ENCODE measurements at regions not wholly inside any gene's neighbourhood (a gene's known extent, or its start where the extent isn't known, plus 50 kb on each side); places are given as distances from the start of the nearest gene placed in this dataset.

DNA sequence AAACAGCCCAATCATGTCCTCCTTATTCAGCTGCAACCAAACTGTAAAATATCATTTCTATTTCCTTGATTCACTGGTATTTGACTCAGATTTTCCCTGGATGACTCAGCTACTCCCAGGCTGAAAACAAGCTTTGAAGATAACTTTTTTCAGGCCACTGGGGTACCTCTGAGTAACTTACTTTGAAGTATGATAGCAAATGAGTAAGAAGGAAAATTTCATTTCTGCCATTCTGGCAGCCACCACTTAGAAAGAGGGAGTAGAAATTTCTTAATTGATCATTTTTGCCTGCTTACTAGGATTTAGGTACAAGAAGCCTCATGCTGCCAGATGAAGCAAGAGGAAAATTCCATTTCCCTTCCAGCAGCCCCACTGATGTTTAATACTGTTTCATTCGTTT is 247.4 kb downstream of the PRELID2 start:
- peak in 1 of 4 donors; percentile 56 for ATAC-seq
- 44 to 55% (median 53%) methylated on average over 1 of the region's 1 CpG for WGBS, 4 donors

DNA sequence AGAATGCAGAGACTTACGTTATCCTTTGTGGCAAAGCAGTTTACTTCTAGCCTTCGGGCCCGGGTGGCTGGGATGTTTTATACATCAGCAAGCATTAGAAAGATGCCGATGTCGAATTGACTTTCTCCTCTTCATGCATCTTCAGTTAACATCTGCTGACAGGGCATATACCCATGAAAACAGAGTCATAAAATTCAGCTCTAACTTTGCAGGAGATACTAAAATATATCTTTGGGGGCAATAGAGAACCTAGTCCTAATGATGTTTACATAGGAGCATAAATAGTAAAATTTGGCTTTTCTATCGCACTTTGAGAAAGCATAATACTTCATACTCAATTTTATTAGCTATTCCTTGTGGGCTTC is 247.9 kb downstream of the PRELID2 start:
- ATAC-seq (no peak), DNase-seq (no peak)
- Histone ChIP-seq H3K27ac (no peak overlapping the region), H3K27me3 (no peaks in the 10 kb centered on the region), H3K9me3 (peaks cover 0 to 17% (median 3%) of the 10 kb centered on the region in 12 donors), H3K4me1 (no peaks in the 10 kb centered on the region), H3K4me3 (no peak overlapping the region), H3K36me3 (no peaks in the 10 kb centered on the region)
- TF ChIP-seq POLR2A (IDR thresholded peaks at IDR 0.05): no peak
- TF ChIP-seq, protein P1, sequence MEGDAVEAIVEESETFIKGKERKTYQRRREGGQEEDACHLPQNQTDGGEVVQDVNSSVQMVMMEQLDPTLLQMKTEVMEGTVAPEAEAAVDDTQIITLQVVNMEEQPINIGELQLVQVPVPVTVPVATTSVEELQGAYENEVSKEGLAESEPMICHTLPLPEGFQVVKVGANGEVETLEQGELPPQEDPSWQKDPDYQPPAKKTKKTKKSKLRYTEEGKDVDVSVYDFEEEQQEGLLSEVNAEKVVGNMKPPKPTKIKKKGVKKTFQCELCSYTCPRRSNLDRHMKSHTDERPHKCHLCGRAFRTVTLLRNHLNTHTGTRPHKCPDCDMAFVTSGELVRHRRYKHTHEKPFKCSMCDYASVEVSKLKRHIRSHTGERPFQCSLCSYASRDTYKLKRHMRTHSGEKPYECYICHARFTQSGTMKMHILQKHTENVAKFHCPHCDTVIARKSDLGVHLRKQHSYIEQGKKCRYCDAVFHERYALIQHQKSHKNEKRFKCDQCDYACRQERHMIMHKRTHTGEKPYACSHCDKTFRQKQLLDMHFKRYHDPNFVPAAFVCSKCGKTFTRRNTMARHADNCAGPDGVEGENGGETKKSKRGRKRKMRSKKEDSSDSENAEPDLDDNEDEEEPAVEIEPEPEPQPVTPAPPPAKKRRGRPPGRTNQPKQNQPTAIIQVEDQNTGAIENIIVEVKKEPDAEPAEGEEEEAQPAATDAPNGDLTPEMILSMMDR (IDR thresholded peaks at IDR 0.05): no peak
- 87 to 94% (median 91%) methylated on average over 6 of the region's 6 CpGs for WGBS, 4 donors
- intact Hi-C loops (cut with DNase I): no loop called here

More for the DNA sequence above, 247.4 kb downstream of the PRELID2 start:
- Histone ChIP-seq H3K4me1 (no peaks in the 10 kb centered on the region), H3K27ac (no peak overlapping the region), H3K27me3 (no peaks in the 10 kb centered on the region), H3K4me3 (no peak overlapping the region), H3K36me3 (no peaks in the 10 kb centered on the region), H3K9me3 (peaks cover 0 to 17% (median 3%) of the 10 kb centered on the region in 12 donors)
- DNase-seq: no peak
- no peak for TF ChIP-seq POLR2A (IDR thresholded peaks at IDR 0.05)
- TF ChIP-seq, protein P1 (IDR thresholded peaks at IDR 0.05): no peak
- intact Hi-C loops (cut with DNase I): no loop called here

- Histone ChIP-seq H3K4me3 (no peak overlapping the region), H3K36me3 (no peaks in the 10 kb centered on the region), H3K9me3 (peaks cover 0 to 17% (median 3%) of the 10 kb centered on the region in 12 donors), H3K27me3 (no peaks in the 10 kb centered on the region), H3K27ac (no peak overlapping the region), H3K4me1 (no peaks in the 10 kb centered on the region)
- no peak for ATAC-seq
- DNase-seq: no peak
- no peak for TF ChIP-seq POLR2A (IDR thresholded peaks at IDR 0.05)
- TF ChIP-seq, protein P1 (IDR thresholded peaks at IDR 0.05): no peak
- intact Hi-C loops (cut with DNase I): no loop called here
- WGBS, 4 donors: 66 to 84% (median 75%) methylated on average over 5 of the region's 5 CpGs
These were observed 248.4 kb downstream of the PRELID2 start for GRCh38 chr5:145586661-145587307.

DNA sequence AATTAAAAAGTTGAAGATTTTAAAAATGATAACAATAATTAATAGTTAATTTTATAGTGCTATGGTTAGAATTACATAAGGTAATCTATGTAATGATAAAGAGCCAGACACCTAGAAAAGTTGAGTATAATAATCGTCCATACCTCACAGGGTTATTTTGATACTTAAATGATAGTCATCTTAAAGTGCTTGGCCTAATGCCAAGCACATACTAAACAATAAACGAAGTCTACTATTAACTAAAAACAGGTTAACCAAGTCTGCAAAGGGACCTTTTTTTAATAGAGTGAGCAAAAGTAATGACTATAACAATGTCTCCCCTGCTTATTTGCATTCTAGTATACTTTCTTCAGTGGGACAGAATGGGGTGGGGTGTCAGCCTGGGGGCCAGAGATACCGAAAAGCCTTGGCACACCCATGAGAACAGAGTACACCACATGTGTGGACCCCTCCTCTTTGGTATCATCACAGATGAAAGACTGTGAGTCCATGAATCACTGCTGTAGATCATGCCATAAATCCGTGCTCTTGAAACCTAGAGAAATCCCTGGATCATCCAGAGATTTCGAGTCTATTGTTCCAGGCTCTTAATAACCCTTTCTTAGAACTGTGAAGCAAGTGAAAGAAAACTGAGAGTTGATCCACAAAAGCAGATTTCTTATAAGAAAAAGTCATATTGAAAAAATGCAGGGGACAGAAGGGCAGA is 249.5 kb downstream of the PRELID2 start:
- DNase-seq (no peak), ATAC-seq (no peak)
- Histone ChIP-seq H3K4me1 (no peaks in the 10 kb centered on the region), H3K36me3 (no peaks in the 10 kb centered on the region), H3K27me3 (no peaks in the 10 kb centered on the region), H3K27ac (no peak overlapping the region), H3K9me3 (peaks cover 0 to 17% (median 3%) of the 10 kb centered on the region in 12 donors), H3K4me3 (no peak overlapping the region)
- TF ChIP-seq POLR2A (IDR thresholded peaks at IDR 0.05): no peak
- TF ChIP-seq, protein P1 (IDR thresholded peaks at IDR 0.05): no peak
- WGBS, 4 donors: 77 to 80% (median 78%) methylated on average over 5 of the region's 5 CpGs
- intact Hi-C loops (cut with DNase I): no loop called here

Data from heart left ventricle (tissue), 16 donors.